ENCODE measurements at regions not wholly inside any gene's neighbourhood (a gene's known extent, or its start where the extent isn't known, plus 50 kb on each side); places are given as distances from the start of the nearest gene placed in this dataset.

GRCh38 chr7:79612903-79613302 is 159.4 kb upstream of the MAGI2 start:
- TF ChIP-seq CTCF (IDR thresholded peaks at IDR 0.05) (no peak), ZFX (IDR thresholded peaks at IDR 0.05; ENCODE audit: borderline replicate concordance) (no peak)
